Large intestine (tissue), 3 donors: ENCODE measurements at regions not wholly inside any gene's neighbourhood (a gene's known extent, or its start where the extent isn't known, plus 50 kb on each side); places are given as distances from the start of the nearest gene placed in this dataset.
"Not testable (repeated sequence)": the region's sequence is repeated elsewhere in the genome, so short reads cannot be mapped to it uniquely, and the experiment has no call there.

ENCODE experiments used
- DNase-seq, 2 donors: peaks; one replicate each; pipeline versions ENCODE4 v3.0.0 to v3.0.0-alpha.2; 2013
- H3K27ac ChIP-seq: one replicate; pipeline ENCODE4 v1.5.1; 2013; ENCODE audit warnings: low read length
- H3K27me3 ChIP-seq: 2 replicates; pipeline ENCODE4 v1.6.1; 2013; ENCODE audit warnings: low read length; ENCODE audit not compliant: control insufficient read depth, insufficient read depth
- H3K36me3 ChIP-seq: 2 replicates; pipeline ENCODE4 v1.6.1; 2013; ENCODE audit warnings: low read length; ENCODE audit not compliant: control insufficient read depth, insufficient read depth
- H3K4me1 ChIP-seq: one replicate; pipeline ENCODE4 v1.6.1; 2013; ENCODE audit warnings: low read length; ENCODE audit not compliant: control insufficient read depth, insufficient read depth
- H3K4me3 ChIP-seq: one replicate; pipeline ENCODE4 v1.5.1; 2013; ENCODE audit warnings: low read length
- H3K9me3 ChIP-seq: one replicate; pipeline ENCODE4 v1.6.1; 2013; ENCODE audit warnings: mild to moderate bottlenecking, low read depth, low read length, moderate library complexity; ENCODE audit not compliant: control insufficient read depth
- WGBS: methylation state at CpG from one replicate; pipeline ENCODE4 v1.1.5; 2013; ENCODE audit warnings: low lambda C conversion rate; ENCODE audit not compliant: insufficient coverage; 5-methylcytosine and 5-hydroxymethylcytosine counted together

GRCh38 chr1:57546549-57547330 is 122.9 kb upstream of the DAB1 start:
- H3K4me1 ChIP-seq: no peaks in the 10 kb centered on the region
- H3K27me3 ChIP-seq: peaks cover 3% of the 10 kb centered on the region
- no peaks in the 10 kb centered on the region for H3K36me3 ChIP-seq
- DNase-seq: no peak
- no peak overlapping the region for H3K27ac ChIP-seq
- no peak overlapping the region for H3K4me3 ChIP-seq
- 90% methylated on average over 4 of the region's 5 CpGs for WGBS
- H3K9me3 ChIP-seq: no peaks in the 10 kb centered on the region

GRCh38 chr1:57544345-57544744 is 120.5 kb upstream of the DAB1 start:
- 100% methylated on average over 1 of the region's 2 CpGs for WGBS
- Histone ChIP-seq H3K27ac (no peak overlapping the region), H3K9me3 (no peaks in the 10 kb centered on the region), H3K4me1 (no peaks in the 10 kb centered on the region), H3K4me3 (no peak overlapping the region), H3K27me3 (no peaks in the 10 kb centered on the region), H3K36me3 (no peaks in the 10 kb centered on the region)
- DNase-seq: no peak

- 82% methylated on average over 2 of the region's 5 CpGs for WGBS
- H3K9me3 ChIP-seq: no peaks in the 10 kb centered on the region
- no peak overlapping the region for H3K4me3 ChIP-seq
These were observed 113.0 kb upstream of the DAB1 start for GRCh38 chr1:57536749-57537423.

GRCh38 chr1:57532299-57532698 is 108.4 kb upstream of the DAB1 start:
- no peak overlapping the region for H3K27ac ChIP-seq
- WGBS: no CpG with 5 or more reads among the region's 1 CpG
- H3K9me3 ChIP-seq: peaks cover 4% of the 10 kb centered on the region
- no peaks in the 10 kb centered on the region for H3K27me3 ChIP-seq
- no peaks in the 10 kb centered on the region for H3K36me3 ChIP-seq
- no peak overlapping the region for H3K4me3 ChIP-seq
- H3K4me1 ChIP-seq: no peaks in the 10 kb centered on the region
- no peak for DNase-seq

More at GRCh38 chr1:57536749-57537423, 113.0 kb upstream of the DAB1 start:
- Histone ChIP-seq H3K27ac (no peak overlapping the region), H3K4me1 (no peaks in the 10 kb centered on the region), H3K27me3 (no peaks in the 10 kb centered on the region), H3K36me3 (no peaks in the 10 kb centered on the region)
- no peak for DNase-seq

GRCh38 chr1:57530911-57531260 is 107.0 kb upstream of the DAB1 start:
- not testable (repeated sequence) for H3K4me1 ChIP-seq, DNase-seq, H3K27me3 ChIP-seq, H3K4me3 ChIP-seq, H3K27ac ChIP-seq, H3K9me3 ChIP-seq, H3K36me3 ChIP-seq
- WGBS: no CpG with 5 or more reads among the region's 2 CpGs

GRCh38 chr1:57530206-57530910 is 106.5 kb upstream of the DAB1 start:
- DNase-seq: no peak
- peaks cover 4% of the 10 kb centered on the region for H3K9me3 ChIP-seq
- no peaks in the 10 kb centered on the region for H3K27me3 ChIP-seq
- WGBS: no CpG with 5 or more reads among the region's 3 CpGs
- H3K4me3 ChIP-seq: no peak overlapping the region
- H3K36me3 ChIP-seq: no peaks in the 10 kb centered on the region
- H3K4me1 ChIP-seq: no peaks in the 10 kb centered on the region
- no peak overlapping the region for H3K27ac ChIP-seq

- no peaks in the 10 kb centered on the region for H3K4me1 ChIP-seq
- DNase-seq: no peak
- no peaks in the 10 kb centered on the region for H3K9me3 ChIP-seq
- no peak overlapping the region for H3K4me3 ChIP-seq
- H3K36me3 ChIP-seq: no peaks in the 10 kb centered on the region
- no peaks in the 10 kb centered on the region for H3K27me3 ChIP-seq
- H3K27ac ChIP-seq: no peak overlapping the region
- 67% methylated on average over 1 of the region's 3 CpGs for WGBS
These were observed 98.7 kb upstream of the DAB1 start for GRCh38 chr1:57522575-57522974.

- H3K4me1 ChIP-seq: no peaks in the 10 kb centered on the region
- DNase-seq: no peak
- no peaks in the 10 kb centered on the region for H3K9me3 ChIP-seq
- H3K36me3 ChIP-seq: no peaks in the 10 kb centered on the region
- H3K4me3 ChIP-seq: no peak overlapping the region
- WGBS: 100% methylated on average over 1 of the region's 5 CpGs
- H3K27ac ChIP-seq: no peak overlapping the region
- H3K27me3 ChIP-seq: no peaks in the 10 kb centered on the region
These were observed 97.1 kb upstream of the DAB1 start for GRCh38 chr1:57520743-57521515.

- no peaks in the 10 kb centered on the region for H3K36me3 ChIP-seq
- no peak overlapping the region for H3K4me3 ChIP-seq
- DNase-seq: no peak
- H3K27me3 ChIP-seq: no peaks in the 10 kb centered on the region
- H3K27ac ChIP-seq: no peak overlapping the region
- H3K4me1 ChIP-seq: no peaks in the 10 kb centered on the region
- H3K9me3 ChIP-seq: no peaks in the 10 kb centered on the region
- WGBS: no CpG with 5 or more reads among the region's 3 CpGs
These were observed 94.6 kb upstream of the DAB1 start for GRCh38 chr1:57518496-57518895.
